HG03196 (cell line): ENCODE measurements at regions not wholly inside any gene's neighbourhood (a gene's known extent, or its start where the extent isn't known, plus 50 kb on each side); places are given as distances from the start of the nearest gene placed in this dataset.

Source experiments
- ATAC-seq: cut with Tn5 transposase; IDR thresholded peaks from one replicate; pipeline ENCODE4 v1.9.1; 2021; ENCODE audit not compliant: unreplicated experiment

DNA sequence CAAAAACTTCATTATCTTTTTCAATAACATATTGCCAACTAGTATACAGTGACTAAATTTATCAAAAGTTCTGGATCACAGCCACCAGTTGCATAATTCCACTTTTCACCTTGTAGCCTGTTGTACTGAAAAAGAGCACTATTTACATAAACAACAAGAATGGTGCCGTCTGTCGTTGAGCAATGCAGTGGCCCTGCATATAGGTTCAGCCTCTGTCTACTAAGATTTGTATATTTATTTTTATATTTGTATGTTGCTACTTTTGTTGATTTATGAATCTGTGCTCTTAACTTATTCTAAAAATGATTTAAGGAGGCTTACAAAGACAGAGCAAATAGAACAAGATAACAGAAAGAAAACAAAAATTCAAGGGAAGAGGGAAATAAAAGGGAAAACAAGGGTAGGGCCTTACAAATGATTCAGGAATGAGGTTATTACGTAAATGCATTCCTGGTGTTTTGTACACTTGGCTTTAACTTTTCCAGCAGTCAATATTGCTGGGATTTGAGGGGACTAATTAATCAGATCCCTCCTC lies 257.6 kb upstream of the STT3B start:
- no peak for ATAC-seq

- ATAC-seq = no peak
Observed at GRCh38 chr3:31275583-31275982, 257.1 kb upstream of the STT3B start.

DNA sequence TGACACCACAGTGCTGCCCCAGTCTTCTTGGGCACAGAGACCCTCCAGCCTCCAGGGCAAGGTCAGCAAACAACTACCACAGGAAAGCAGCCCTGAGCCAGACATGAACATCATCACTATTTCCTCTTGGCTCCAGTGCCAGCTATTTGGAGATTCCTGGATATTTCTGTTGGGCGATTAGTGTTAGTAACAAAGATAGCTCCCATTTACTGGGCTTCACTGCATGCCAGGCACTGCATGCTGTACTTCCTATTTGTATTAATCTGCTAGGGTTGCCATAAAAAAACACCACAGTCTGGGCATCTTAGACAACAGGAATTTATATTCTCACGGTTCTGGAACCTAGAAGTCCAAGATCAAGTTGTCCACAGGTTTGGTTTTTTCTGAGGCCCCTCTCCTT lies 255.1 kb upstream of the STT3B start:
- no peak for ATAC-seq

DNA sequence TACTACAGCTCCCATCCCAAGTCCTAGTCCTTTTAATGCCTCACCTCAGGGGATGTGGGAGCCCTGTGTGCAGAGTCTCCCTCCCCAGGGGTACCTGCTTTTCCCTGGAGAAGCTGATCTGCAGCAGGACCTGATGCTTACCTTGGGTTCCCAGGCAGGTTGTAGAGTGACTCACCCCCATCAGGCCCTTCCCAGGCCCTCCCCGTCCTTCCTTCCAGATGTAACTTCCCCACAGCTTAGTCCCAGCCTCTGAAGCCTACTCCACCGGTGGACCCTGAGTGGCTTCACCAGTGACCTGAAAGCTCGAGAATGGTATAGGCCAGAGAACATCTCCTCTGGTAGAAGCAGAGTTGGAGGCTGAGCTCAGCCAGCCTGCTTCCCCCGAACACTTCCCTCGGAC lies 254.2 kb upstream of the STT3B start:
- ATAC-seq = no peak

- no peak for ATAC-seq
Observed at GRCh38 chr3:31284776-31285175, 247.9 kb upstream of the STT3B start.

- ATAC-seq = no peak
Observed at GRCh38 chr3:31285833-31286486, 246.8 kb upstream of the STT3B start.

GRCh38 chr3:31288224-31288623 lies 244.5 kb upstream of the STT3B start:
- ATAC-seq = no peak

- no peak for ATAC-seq
Observed at GRCh38 chr3:31288641-31289100, 244.1 kb upstream of the STT3B start.

DNA sequence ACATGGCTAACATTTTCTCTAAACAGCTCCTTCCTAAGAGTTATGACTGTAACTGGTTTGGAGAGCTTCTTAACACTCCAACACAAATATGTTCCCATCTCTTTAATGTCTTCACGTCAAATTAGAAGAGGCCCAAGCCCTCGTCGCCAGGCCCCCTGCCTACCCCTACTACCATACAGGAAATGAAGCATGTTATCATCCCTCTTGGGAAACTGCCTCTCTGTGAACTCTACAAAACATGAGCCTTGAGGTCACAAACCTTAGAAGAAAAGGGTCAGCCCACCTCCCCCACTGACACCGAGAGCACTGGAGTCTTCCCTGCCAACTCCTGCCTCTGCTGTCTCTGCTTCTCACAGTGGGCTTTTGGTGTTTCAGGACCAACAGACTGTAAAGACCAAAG lies 243.1 kb upstream of the STT3B start:
- no peak for ATAC-seq

GRCh38 chr3:31290046-31290445 lies 242.7 kb upstream of the STT3B start:
- ATAC-seq = no peak

GRCh38 chr3:31291818-31292217 lies 240.9 kb upstream of the STT3B start:
- ATAC-seq = no peak

DNA sequence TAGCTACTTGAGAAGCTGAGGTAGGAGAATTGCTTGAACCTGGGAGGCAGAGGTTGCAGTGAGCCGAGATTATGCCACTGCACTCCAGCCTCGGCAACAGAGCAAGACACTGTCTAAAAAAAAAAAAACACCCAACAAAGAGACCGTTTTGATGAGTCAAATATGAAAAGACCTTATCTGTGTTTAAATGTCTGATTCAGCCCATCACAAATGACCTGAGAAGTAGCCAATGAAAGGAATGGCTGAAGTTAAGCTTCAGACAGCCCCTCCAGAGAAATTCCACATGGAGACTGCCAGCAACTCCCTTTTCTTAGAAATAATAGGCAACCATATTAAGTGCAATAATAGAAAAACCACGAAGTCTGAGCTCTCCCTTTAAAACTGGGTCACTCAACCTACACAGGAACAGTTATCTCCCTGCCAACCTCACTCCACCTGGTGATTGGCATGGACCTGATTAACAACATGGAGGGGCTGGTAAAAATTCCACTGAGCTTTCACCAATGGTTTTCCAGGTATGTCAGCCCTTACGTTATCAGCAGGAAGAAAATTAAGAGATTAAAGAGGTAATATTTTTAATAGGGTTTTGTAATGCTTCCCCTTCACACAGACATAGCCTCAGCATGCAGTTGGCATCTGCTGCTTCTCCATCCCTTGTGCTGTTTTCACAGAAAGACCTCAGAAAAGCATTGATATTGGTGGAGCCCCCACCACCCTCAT lies 238.1 kb upstream of the STT3B start:
- no peak for ATAC-seq

DNA sequence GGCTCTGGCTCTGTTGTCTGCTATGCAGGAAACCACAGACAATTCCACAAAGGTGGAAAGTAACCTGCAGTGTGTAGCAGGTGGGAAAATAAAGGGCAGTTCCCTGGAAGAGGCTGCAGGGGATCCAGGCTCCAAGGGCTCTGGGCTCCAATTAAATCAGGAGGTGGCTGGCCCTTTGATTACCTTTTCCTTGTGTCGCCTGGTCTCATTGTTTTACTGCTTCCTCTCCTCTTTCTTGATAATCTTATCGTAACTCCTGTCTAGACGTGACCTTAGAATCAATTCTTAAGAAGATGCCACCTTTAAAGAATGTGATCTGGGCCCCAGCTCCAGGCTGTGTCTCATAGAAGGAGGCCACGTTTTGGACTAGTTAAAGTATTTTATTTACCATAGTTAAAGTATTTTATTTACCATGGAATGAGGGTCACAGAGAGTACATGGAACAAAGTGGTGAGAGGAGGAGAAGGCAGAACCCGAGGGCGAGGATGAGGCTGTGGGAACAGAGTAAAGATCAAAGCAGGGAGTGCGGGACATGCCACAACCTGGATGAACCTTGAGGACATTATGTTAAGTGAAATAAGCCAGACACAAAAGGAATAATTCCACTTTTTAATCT lies 237.5 kb upstream of the STT3B start:
- no peak for ATAC-seq

DNA sequence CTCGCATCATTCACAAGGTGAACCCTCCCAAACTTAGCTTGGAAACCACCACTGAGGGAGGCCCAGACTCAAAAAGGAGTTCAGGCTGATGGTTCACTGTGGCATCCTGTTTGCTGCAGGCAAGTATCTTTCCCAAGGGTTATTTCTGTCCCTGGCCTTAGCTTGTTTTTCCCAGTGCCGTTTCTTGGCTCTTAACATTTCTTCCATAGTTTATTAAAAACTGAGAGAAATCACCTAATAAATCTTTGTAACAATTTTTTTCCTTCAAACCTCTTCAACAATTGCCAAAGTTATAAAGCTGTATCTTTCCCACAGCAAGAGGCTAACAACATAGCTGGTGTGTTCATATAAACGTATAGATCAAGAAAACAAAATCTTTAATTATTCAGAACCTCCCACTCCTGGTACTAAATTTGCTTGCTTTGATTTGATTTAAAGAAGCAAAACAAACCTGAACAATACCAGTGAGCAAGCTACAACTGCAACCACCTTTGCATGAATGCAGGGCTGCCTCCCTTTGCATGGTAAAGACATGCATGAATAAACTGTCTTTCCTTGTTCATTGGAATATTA lies 234.9 kb upstream of the STT3B start:
- no peak for ATAC-seq

DNA sequence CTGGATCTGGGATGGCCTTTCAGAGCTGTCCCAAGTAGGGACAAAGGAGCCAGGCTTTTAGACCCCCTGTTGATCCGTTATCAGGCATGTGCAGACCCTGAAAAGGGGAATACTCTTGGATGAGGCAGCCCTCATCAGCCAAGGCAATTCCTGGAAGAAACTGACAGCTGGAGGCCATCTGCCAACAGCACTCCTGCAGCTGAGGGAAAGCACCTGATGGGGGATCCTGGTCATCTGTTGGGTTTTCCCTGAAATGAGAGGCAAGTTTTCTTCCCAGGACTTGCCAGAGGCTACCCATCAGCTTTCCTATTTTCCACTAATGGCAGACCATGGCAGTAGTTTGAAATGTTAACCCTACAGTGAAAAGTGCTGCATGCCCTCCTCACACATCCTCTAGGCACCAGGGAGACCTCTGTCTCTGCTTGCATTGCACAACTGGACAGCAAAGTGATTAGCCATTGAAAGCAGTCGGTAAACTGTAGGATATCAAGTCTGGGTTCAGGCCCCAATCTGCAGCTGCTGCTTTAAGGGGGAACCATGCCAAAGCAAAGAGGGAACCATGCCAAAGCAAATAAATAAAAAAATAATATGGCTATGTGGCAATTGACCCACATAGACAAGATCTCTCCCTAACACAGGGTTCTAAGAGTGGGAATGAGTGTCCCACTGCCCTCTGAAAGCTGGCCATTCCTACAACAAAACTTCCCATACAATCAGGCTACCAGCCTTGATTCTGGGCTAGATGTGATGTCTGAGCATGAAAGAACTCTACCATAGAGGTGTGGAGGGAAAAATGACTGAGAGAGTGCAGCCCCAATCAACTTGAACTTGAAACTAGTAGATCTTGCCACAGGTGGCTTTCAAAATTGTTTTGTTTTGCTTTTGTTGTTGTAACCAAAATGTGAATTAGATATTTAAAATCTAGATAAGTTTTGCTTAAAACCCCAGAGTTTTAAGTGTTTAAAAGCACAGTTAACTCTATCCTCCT lies 232.0 kb upstream of the STT3B start:
- ATAC-seq = no peak

- ATAC-seq = no peak
Observed at GRCh38 chr3:31302343-31302742, 230.4 kb upstream of the STT3B start.

GRCh38 chr3:31305340-31305739 lies 227.4 kb upstream of the STT3B start:
- ATAC-seq = no peak

DNA sequence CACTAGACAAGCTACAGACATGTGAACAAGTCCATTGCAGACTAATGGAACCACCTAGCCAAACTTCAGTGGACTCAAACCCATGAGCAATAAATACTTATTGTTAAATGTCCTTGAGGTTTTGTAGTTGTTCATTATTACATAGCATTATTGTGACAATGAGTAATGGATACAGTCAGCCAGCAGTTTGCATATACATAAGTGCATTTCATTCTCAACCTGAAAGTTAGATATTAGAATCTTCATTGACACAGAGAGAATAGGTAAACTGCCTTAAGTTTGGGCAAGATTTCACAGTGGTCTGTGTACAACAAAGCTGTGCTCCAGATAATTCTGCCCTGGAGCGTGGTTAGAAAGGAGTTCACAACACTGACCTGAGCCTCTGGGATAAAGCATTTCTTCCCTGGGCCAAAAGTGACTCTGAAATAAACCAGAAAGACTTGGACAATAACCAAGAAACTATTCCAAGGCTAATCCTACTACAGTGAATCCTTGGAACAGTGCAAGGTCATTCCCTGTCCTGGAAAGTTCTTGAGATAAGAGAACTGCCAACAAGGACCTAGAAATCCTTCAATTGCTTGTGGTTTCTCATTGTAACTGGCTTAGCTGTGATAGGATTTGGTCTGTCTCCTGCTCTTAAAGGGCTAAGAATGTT lies 225.5 kb upstream of the STT3B start:
- no peak for ATAC-seq

DNA sequence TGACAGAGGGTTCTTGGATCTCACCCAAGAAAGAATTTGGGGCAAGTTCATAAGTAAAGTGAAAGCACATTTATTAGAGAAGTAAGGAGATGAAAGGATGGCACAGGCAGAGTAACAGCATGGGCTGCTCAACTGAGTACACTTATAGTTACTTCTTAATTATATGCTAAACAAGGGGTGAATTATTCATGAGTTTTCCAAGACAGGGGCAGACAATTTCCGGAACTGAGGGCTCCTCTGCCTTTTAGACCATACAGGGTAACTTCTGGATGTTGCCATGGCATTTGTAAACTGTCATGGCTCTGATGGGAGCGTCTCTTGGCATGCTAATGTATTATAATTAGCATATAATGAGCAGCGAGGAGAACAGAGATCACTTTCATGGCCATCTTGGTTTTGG lies 221.2 kb upstream of the STT3B start:
- no peak for ATAC-seq

- ATAC-seq = no peak
Observed at GRCh38 chr3:31312400-31312799, 220.3 kb upstream of the STT3B start.
